ENCODE measurements at regions not wholly inside any gene's neighbourhood (a gene's known extent, or its start where the extent isn't known, plus 50 kb on each side); places are given as distances from the start of the nearest gene placed in this dataset.

DNA sequence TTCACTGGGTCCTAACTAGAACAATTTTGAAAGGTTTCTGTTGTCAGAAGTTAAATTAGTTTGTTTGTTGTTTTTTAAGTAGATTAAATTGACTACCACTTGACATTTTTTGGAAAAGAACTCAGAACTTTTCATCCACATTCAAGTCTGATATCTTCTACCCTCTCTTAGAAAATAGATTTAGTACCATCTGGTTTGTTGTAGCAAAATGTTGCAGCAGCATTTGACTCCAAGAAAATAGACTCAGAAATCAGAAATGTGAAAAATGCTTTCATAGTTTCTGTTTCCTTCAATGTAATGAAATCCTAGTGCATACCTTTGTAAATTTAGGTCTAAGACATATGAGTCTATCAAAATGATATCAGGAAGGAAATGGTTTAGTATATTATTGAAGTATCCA is 256.3 kb upstream of the CLEC14A start:
- no peak overlapping the region for H2BK5ac ChIP-seq (ENCODE audit: low read depth, low read length)
- CTCF ChIA-PET (ENCODE audit: partially characterized antibody): no interaction called here
- TF ChIP-seq RXRA (IDR thresholded peaks at IDR 0.05; ENCODE audit: insufficient read depth, low read depth, low read length) (no peak), RNF2 (IDR thresholded peaks at IDR 0.05; ENCODE audit: borderline replicate concordance, low read depth, low read length, missing control alignments, poor library complexity, severe bottlenecking) (no peak), SUZ12 (IDR thresholded peaks at IDR 0.05; ENCODE audit: low read length) (no peak), CEBPB (IDR thresholded peaks at IDR 0.05; ENCODE audit: low read depth, low read length) (no peak), HDAC2 (IDR thresholded peaks at IDR 0.05; ENCODE audit: borderline replicate concordance in 1 of 2, low read depth in 2 of 2, low read length in 2 of 2) (no peak), SIN3A (conservative IDR thresholded peaks at IDR 0.05 in 1 of 2, IDR thresholded peaks at IDR 0.05 in 1 of 2; ENCODE audit: low read depth in 1 of 2, low read length in 2 of 2) (no peak), JUND (IDR thresholded peaks at IDR 0.05; ENCODE audit: low read length) (no peak), ASH2L (IDR thresholded peaks at IDR 0.05; ENCODE audit: low read length) (no peak), SP4 (IDR thresholded peaks at IDR 0.05; ENCODE audit: low read length) (no peak), SIRT6 (IDR thresholded peaks at IDR 0.05; ENCODE audit: low read length) (no peak), BCL11A (IDR thresholded peaks at IDR 0.05; ENCODE audit: low read depth in 2 of 2, low read length in 2 of 2) (no peak), KDM4A (IDR thresholded peaks at IDR 0.05; ENCODE audit: low read depth, low read length, severe bottlenecking) (no peak), TEAD4 (IDR thresholded peaks at IDR 0.05; ENCODE audit: low read depth, low read length) (no peak)
- TF ChIP-seq, protein P1, sequence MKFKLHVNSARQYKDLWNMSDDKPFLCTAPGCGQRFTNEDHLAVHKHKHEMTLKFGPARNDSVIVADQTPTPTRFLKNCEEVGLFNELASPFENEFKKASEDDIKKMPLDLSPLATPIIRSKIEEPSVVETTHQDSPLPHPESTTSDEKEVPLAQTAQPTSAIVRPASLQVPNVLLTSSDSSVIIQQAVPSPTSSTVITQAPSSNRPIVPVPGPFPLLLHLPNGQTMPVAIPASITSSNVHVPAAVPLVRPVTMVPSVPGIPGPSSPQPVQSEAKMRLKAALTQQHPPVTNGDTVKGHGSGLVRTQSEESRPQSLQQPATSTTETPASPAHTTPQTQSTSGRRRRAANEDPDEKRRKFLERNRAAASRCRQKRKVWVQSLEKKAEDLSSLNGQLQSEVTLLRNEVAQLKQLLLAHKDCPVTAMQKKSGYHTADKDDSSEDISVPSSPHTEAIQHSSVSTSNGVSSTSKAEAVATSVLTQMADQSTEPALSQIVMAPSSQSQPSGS (IDR thresholded peaks at IDR 0.05; ENCODE audit: low read length): no peak

More for the DNA sequence above, 256.3 kb upstream of the CLEC14A start:
- Histone ChIP-seq H3K36me3 (ENCODE audit: control insufficient read depth in 2 of 4, insufficient read depth in 4 of 4, low read length in 3 of 4) (no peaks in the 10 kb centered on the region), H3K23ac (ENCODE audit: insufficient read length) (no peak overlapping the region), H3K9me3 (ENCODE audit: insufficient read depth in 2 of 2, low read depth in 1 of 2, low read length in 1 of 2) (no peaks in the 10 kb centered on the region), H3K9ac (replicated peaks in 1 of 4; ENCODE audit: extremely low read depth in 1 of 4, low read depth in 3 of 4, low read length in 3 of 4) (no peak overlapping the region), H2AK5ac (ENCODE audit: low read depth, low read length) (no peak overlapping the region), H2AFZ (ENCODE audit: low read length) (no peak overlapping the region), H2BK12ac (ENCODE audit: low read depth, low read length) (no peak overlapping the region), H3K79me2 (ENCODE audit: control insufficient read depth in 1 of 2, insufficient read depth in 2 of 2, low read length in 2 of 2) (no peaks in the 10 kb centered on the region), H3K56ac (replicated peaks; ENCODE audit: insufficient read length, low read depth, low read length) (no peak overlapping the region), H2BK15ac (ENCODE audit: low read length) (no peak overlapping the region), H3K4me1 (replicated peaks in 1 of 4; ENCODE audit: control insufficient read depth in 3 of 4, insufficient read depth in 4 of 4, low read length in 3 of 4) (no peaks in the 10 kb centered on the region), H3K27me3 (replicated peaks in 1 of 4; ENCODE audit: control insufficient read depth in 3 of 4, extremely low read depth in 1 of 4, insufficient read depth in 3 of 4, low read length in 3 of 4) (peaks cover 0 to 2% (median 0%) of the 10 kb centered on the region in 4 experiments; a peak in 1 of 7 replicates), H3K4ac (replicated peaks; ENCODE audit: insufficient read length, low read depth, low read length) (no peak overlapping the region), H4K20me1 (replicated peaks in 1 of 2; ENCODE audit: control insufficient read depth in 1 of 2, insufficient read depth in 2 of 2, low read length in 2 of 2) (no peaks in the 10 kb centered on the region), H4K8ac (ENCODE audit: extremely low read depth, insufficient read depth, low read length) (no peak overlapping the region), H3K27ac (ENCODE audit: low read depth, low read length) (no peak overlapping the region), H2BK20ac (ENCODE audit: low read length) (no peak overlapping the region), H2BK120ac (replicated peaks; ENCODE audit: low read depth, low read length) (no peak overlapping the region), H3K23me2 (ENCODE audit: low read depth, low read length) (no peaks in the 10 kb centered on the region), H4K5ac (ENCODE audit: insufficient read length, low read depth, low read length) (no peak overlapping the region), H3K79me1 (ENCODE audit: low read depth, low read length) (no peaks in the 10 kb centered on the region), H3K4me2 (ENCODE audit: insufficient read depth in 1 of 2, low read depth in 2 of 2, low read length in 2 of 2) (no peak overlapping the region), H4K91ac (replicated peaks; ENCODE audit: insufficient read length, low read length) (no peak overlapping the region), H3K14ac (ENCODE audit: insufficient read length) (no peak overlapping the region), H3K4me3 (ENCODE audit: extremely low read depth in 1 of 4, insufficient read depth in 2 of 4, low read depth in 3 of 4, low read length in 4 of 4) (no peak overlapping the region), H3K18ac (ENCODE audit: extremely low read depth, low read length) (no peak overlapping the region)
- POLR2A ChIA-PET (ENCODE audit: partially characterized antibody): no interaction called here
- DNase-seq (ENCODE audit: low read depth in 1 of 2, low spot score in 2 of 2) (no peak), FAIRE-seq (no peak)

All from H1 (cell line).